Colonic mucosa (tissue), 4 donors: ENCODE measurements at regions not wholly inside any gene's neighbourhood (a gene's known extent, or its start where the extent isn't known, plus 50 kb on each side); places are given as distances from the start of the nearest gene placed in this dataset.

Experiments
- DNase-seq: peaks from one replicate; pipeline ENCODE4 v3.0.0-alpha.2; 2020
- H3K27ac ChIP-seq: fragments of 200-600 bp; one replicate; pipeline ENCODE4 v1.8.0; 2021
- H3K27me3 ChIP-seq: fragments of 200-600 bp; one replicate; pipeline ENCODE4 v1.8.0; 2021
- H3K36me3 ChIP-seq: fragments of 200-600 bp; one replicate; pipeline ENCODE4 v1.8.0; 2021
- H3K4me1 ChIP-seq: fragments of 200-600 bp; one replicate; pipeline ENCODE4 v1.8.0; 2021; ENCODE audit warnings: mild to moderate bottlenecking
- H3K4me3 ChIP-seq: fragments of 200-600 bp; one replicate; pipeline ENCODE4 v1.8.0; 2021
- H3K9ac ChIP-seq, 2 donors: one replicate each; pipeline ENCODE4 v1.7.0; 2013; ENCODE audit warnings: control low read depth in 2 of 2, low read depth in 2 of 2, low read length in 2 of 2
- H3K9me3 ChIP-seq: fragments of 200-600 bp; one replicate; pipeline ENCODE4 v1.8.0; 2021
- CTCF ChIP-seq: fragments of 200-600 bp; IDR thresholded peaks from one replicate; pipeline ENCODE4 v1.8.0; 2022; ENCODE audit warnings: antibody characterized with exemption, mild to moderate bottlenecking
- intact Hi-C: fragments of 100-400 bp; cut with DNase I; formaldehyde crosslinking; loops from one replicate; pipeline ENCODE4 v1.14.1; 2022
- donor health status: healthy.
- donor health status: DM: no; HTN: no; CAD: no.
- donor health status: DM: no; HTN: no; CAD: no.

- no peak overlapping the region for H3K9ac ChIP-seq
- H3K27me3 ChIP-seq: no peaks in the 10 kb centered on the region
- no peak overlapping the region for H3K27ac ChIP-seq
- peak; percentile 32 for TF ChIP-seq CTCF
- no peaks in the 10 kb centered on the region for H3K36me3 ChIP-seq
- no peaks in the 10 kb centered on the region for H3K4me1 ChIP-seq
- intact Hi-C loops: no loop called here
- no peak overlapping the region for H3K4me3 ChIP-seq
- H3K9me3 ChIP-seq: no peaks in the 10 kb centered on the region
- DNase-seq: peak; percentile 24
Observed at GRCh38 chr13:91017031-91017668, 330.3 kb upstream of the MIR17HG start.

- no peak for DNase-seq
- no peaks in the 10 kb centered on the region for H3K36me3 ChIP-seq
- TF ChIP-seq CTCF: peak; percentile 9
- H3K9me3 ChIP-seq: no peaks in the 10 kb centered on the region
- intact Hi-C loops: no loop called here
- no peaks in the 10 kb centered on the region for H3K27me3 ChIP-seq
- H3K4me1 ChIP-seq: no peaks in the 10 kb centered on the region
- H3K9ac ChIP-seq: no peak overlapping the region
- H3K4me3 ChIP-seq: no peak overlapping the region
- H3K27ac ChIP-seq: no peak overlapping the region
Observed at GRCh38 chr13:91017669-91018053, 329.8 kb upstream of the MIR17HG start.

GRCh38 chr13:91020461-91021034, 326.9 kb upstream of the MIR17HG start:
- DNase-seq: no peak
- Histone ChIP-seq H3K27me3 (no peaks in the 10 kb centered on the region), H3K9ac (no peak overlapping the region), H3K9me3 (no peaks in the 10 kb centered on the region), H3K36me3 (no peaks in the 10 kb centered on the region), H3K4me3 (no peak overlapping the region), H3K4me1 (no peaks in the 10 kb centered on the region), H3K27ac (no peak overlapping the region)
- TF ChIP-seq CTCF: no peak
- intact Hi-C loops: no loop called here

- Histone ChIP-seq H3K27me3 (no peaks in the 10 kb centered on the region), H3K9ac (no peak overlapping the region), H3K9me3 (no peaks in the 10 kb centered on the region), H3K36me3 (no peaks in the 10 kb centered on the region), H3K4me1 (no peaks in the 10 kb centered on the region), H3K27ac (no peak overlapping the region), H3K4me3 (no peak overlapping the region)
- no peak for DNase-seq
- intact Hi-C loops: no loop called here
- no peak for TF ChIP-seq CTCF
Observed at GRCh38 chr13:91024157-91024792, 323.2 kb upstream of the MIR17HG start.

- no peaks in the 10 kb centered on the region for H3K4me1 ChIP-seq
- no peak overlapping the region for H3K4me3 ChIP-seq
- no peak overlapping the region for H3K9ac ChIP-seq
- no peak overlapping the region for H3K27ac ChIP-seq
- no peaks in the 10 kb centered on the region for H3K27me3 ChIP-seq
- intact Hi-C loops: no loop called here
- H3K9me3 ChIP-seq: no peaks in the 10 kb centered on the region
- H3K36me3 ChIP-seq: no peaks in the 10 kb centered on the region
- no peak for DNase-seq
- TF ChIP-seq CTCF: no peak
Observed at GRCh38 chr13:91025442-91025841, 322.0 kb upstream of the MIR17HG start.
